ENCODE measurements at regions not wholly inside any gene's neighbourhood (a gene's known extent, or its start where the extent isn't known, plus 50 kb on each side); places are given as distances from the start of the nearest gene placed in this dataset.

DNA sequence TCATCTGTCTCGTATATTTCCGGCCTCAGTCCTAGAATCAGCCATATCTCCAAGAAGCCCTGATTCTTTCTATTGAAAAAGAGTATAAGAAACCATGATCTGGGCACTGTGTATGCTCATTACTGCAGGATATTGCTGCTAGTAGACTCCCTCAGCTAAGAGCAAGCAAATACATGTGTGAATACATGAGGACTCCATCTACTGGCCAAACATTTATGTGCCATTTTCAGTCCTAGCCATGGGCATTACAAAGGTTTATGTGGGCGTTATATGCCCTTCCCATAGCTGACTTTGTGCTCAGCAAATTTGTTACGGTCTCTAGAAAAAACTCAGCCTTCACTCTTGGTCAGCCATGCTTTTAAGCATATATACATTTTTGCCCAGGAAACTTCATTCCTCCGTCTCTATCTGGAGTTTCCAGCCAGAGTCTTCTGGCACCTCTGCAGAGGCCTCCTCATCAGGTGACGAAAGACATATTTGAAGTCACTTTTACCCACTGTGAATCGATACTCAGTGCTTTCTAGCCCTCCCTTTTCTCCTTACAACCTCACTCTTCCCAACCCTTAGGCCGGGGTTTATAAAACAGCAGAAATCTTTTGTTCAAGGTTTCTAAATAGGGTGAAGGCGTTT is 1495.6 kb upstream of the CDH6 start:
- TF ChIP-seq, protein P1, sequence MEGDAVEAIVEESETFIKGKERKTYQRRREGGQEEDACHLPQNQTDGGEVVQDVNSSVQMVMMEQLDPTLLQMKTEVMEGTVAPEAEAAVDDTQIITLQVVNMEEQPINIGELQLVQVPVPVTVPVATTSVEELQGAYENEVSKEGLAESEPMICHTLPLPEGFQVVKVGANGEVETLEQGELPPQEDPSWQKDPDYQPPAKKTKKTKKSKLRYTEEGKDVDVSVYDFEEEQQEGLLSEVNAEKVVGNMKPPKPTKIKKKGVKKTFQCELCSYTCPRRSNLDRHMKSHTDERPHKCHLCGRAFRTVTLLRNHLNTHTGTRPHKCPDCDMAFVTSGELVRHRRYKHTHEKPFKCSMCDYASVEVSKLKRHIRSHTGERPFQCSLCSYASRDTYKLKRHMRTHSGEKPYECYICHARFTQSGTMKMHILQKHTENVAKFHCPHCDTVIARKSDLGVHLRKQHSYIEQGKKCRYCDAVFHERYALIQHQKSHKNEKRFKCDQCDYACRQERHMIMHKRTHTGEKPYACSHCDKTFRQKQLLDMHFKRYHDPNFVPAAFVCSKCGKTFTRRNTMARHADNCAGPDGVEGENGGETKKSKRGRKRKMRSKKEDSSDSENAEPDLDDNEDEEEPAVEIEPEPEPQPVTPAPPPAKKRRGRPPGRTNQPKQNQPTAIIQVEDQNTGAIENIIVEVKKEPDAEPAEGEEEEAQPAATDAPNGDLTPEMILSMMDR (IDR thresholded peaks at IDR 0.05), result peak; percentile 64
- TF ChIP-seq EZH2phosphoT487 (IDR thresholded peaks at IDR 0.05), result no peak
